Urinary bladder (tissue), 3 donors: ENCODE measurements at regions not wholly inside any gene's neighbourhood (a gene's known extent, or its start where the extent isn't known, plus 50 kb on each side); places are given as distances from the start of the nearest gene placed in this dataset.
"Not testable (repeated sequence)": the region's sequence is repeated elsewhere in the genome, so short reads cannot be mapped to it uniquely, and the experiment has no call there.

ENCODE experiments used
- DNase-seq: peaks from one replicate; pipeline ENCODE4 v3.0.0-alpha.2; 2015; ENCODE audit errors: extremely low spot score
- H3K27ac ChIP-seq: one replicate; pipeline ENCODE4 v1.5.1; 2013; ENCODE audit warnings: low read depth, mild to moderate bottlenecking, moderate library complexity
- H3K36me3 ChIP-seq: one replicate; pipeline ENCODE4 v1.6.1; 2013; ENCODE audit warnings: mild to moderate bottlenecking, moderate library complexity; ENCODE audit not compliant: insufficient read depth
- H3K4me1 ChIP-seq: one replicate; pipeline ENCODE4 v1.6.1; 2013; ENCODE audit warnings: mild to moderate bottlenecking, moderate library complexity; ENCODE audit not compliant: insufficient read depth
- H3K4me3 ChIP-seq: one replicate; pipeline ENCODE4 v1.5.1; 2013; ENCODE audit warnings: low read depth, low read length
- WGBS: extraction: QIAGEN DNeasy Blood & Tissue Kit; methylation state at CpG from one replicate; pipeline ENCODE4 v1.1.7; 2013; 5-methylcytosine and 5-hydroxymethylcytosine counted together
- donor health status: healthy with polysubstance abuse.
- donor health status: healthy.

GRCh38 chr9:106758911-106759310, 104.1 kb upstream of the ZNF462 start:
- Histone ChIP-seq H3K36me3 (no peaks in the 10 kb centered on the region), H3K4me1 (no peaks in the 10 kb centered on the region), H3K27ac (no peak overlapping the region), H3K4me3 (no peak overlapping the region)
- DNase-seq, result no peak
- 78% methylated on average over 1 of the region's 1 CpG for WGBS

GRCh38 chr9:106761493-106761892, 101.5 kb upstream of the ZNF462 start:
- Histone ChIP-seq H3K4me3 (no peak overlapping the region), H3K4me1 (no peaks in the 10 kb centered on the region), H3K36me3 (no peaks in the 10 kb centered on the region), H3K27ac (no peak overlapping the region)
- 53% methylated on average over 2 of the region's 2 CpGs for whole genome bisulfite sequencing
- no peak for DNase-seq

- no peak overlapping the region for H3K4me3 ChIP-seq
- no peak for DNase-seq
- no peaks in the 10 kb centered on the region for H3K36me3 ChIP-seq
- H3K27ac ChIP-seq, result no peak overlapping the region
- no peaks in the 10 kb centered on the region for H3K4me1 ChIP-seq
Measured at GRCh38 chr9:106766616-106767015, 96.3 kb upstream of the ZNF462 start.

GRCh38 chr9:106769331-106769730, 93.6 kb upstream of the ZNF462 start:
- Histone ChIP-seq H3K27ac (no peak overlapping the region), H3K4me1 (no peaks in the 10 kb centered on the region), H3K4me3 (no peak overlapping the region), H3K36me3 (no peaks in the 10 kb centered on the region)
- 74% methylated on average over 7 of the region's 7 CpGs for WGBS
- DNase-seq, result no peak

GRCh38 chr9:106771608-106772007, 91.4 kb upstream of the ZNF462 start:
- H3K4me1 ChIP-seq, result no peaks in the 10 kb centered on the region
- no peak overlapping the region for H3K4me3 ChIP-seq
- 70% methylated on average over 4 of the region's 4 CpGs for WGBS
- DNase-seq, result no peak
- no peak overlapping the region for H3K27ac ChIP-seq
- H3K36me3 ChIP-seq, result no peaks in the 10 kb centered on the region

GRCh38 chr9:106772523-106773290, 90.3 kb upstream of the ZNF462 start:
- H3K36me3 ChIP-seq, result no peaks in the 10 kb centered on the region
- H3K4me3 ChIP-seq, result no peak overlapping the region
- no peaks in the 10 kb centered on the region for H3K4me1 ChIP-seq
- 67% methylated on average over 5 of the region's 5 CpGs for WGBS
- no peak overlapping the region for H3K27ac ChIP-seq
- DNase-seq, result no peak

GRCh38 chr9:106773750-106774149, 89.2 kb upstream of the ZNF462 start:
- Histone ChIP-seq H3K27ac (no peak overlapping the region), H3K36me3 (no peaks in the 10 kb centered on the region), H3K4me1 (no peaks in the 10 kb centered on the region), H3K4me3 (no peak overlapping the region)
- WGBS, result 72% methylated on average over 7 of the region's 7 CpGs
- DNase-seq, result no peak

GRCh38 chr9:106775960-106776359, 87.0 kb upstream of the ZNF462 start:
- DNase-seq, result no peak
- Histone ChIP-seq H3K36me3 (no peaks in the 10 kb centered on the region), H3K4me3 (no peak overlapping the region), H3K4me1 (no peaks in the 10 kb centered on the region), H3K27ac (no peak overlapping the region)
- 88% methylated on average over 3 of the region's 3 CpGs for WGBS

- no peak for DNase-seq
- no peaks in the 10 kb centered on the region for H3K4me1 ChIP-seq
- H3K36me3 ChIP-seq, result no peaks in the 10 kb centered on the region
- no peak overlapping the region for H3K27ac ChIP-seq
- no peak overlapping the region for H3K4me3 ChIP-seq
Measured at GRCh38 chr9:106779796-106780195, 83.2 kb upstream of the ZNF462 start.

- H3K4me1 ChIP-seq, result no peaks in the 10 kb centered on the region
- no peak for DNase-seq
- WGBS, result 93% methylated on average over 1 of the region's 1 CpG
- no peaks in the 10 kb centered on the region for H3K36me3 ChIP-seq
- H3K27ac ChIP-seq, result no peak overlapping the region
- no peak overlapping the region for H3K4me3 ChIP-seq
Measured at GRCh38 chr9:106783121-106783520, 79.8 kb upstream of the ZNF462 start.

GRCh38 chr9:106784076-106784475, 78.9 kb upstream of the ZNF462 start:
- H3K4me3 ChIP-seq, result no peak overlapping the region
- no peak for DNase-seq
- H3K27ac ChIP-seq, result no peak overlapping the region
- H3K36me3 ChIP-seq, result no peaks in the 10 kb centered on the region
- WGBS, result 42% methylated on average over 3 of the region's 3 CpGs
- no peaks in the 10 kb centered on the region for H3K4me1 ChIP-seq

GRCh38 chr9:106785200-106785599, 77.8 kb upstream of the ZNF462 start:
- no peak overlapping the region for H3K4me3 ChIP-seq
- 90% methylated on average over 3 of the region's 3 CpGs for WGBS
- no peak overlapping the region for H3K27ac ChIP-seq
- no peaks in the 10 kb centered on the region for H3K4me1 ChIP-seq
- no peak for DNase-seq
- no peaks in the 10 kb centered on the region for H3K36me3 ChIP-seq

GRCh38 chr9:106788021-106788420, 74.9 kb upstream of the ZNF462 start:
- WGBS, result 37% methylated on average over 2 of the region's 2 CpGs
- not testable (repeated sequence) for H3K27ac ChIP-seq, H3K4me3 ChIP-seq, H3K4me1 ChIP-seq, H3K36me3 ChIP-seq, DNase-seq

GRCh38 chr9:106795031-106795430, 67.9 kb upstream of the ZNF462 start:
- no peaks in the 10 kb centered on the region for H3K36me3 ChIP-seq
- no peaks in the 10 kb centered on the region for H3K4me1 ChIP-seq
- 44% methylated on average over 4 of the region's 4 CpGs for WGBS
- H3K4me3 ChIP-seq, result no peak overlapping the region
- H3K27ac ChIP-seq, result no peak overlapping the region
- DNase-seq, result no peak

GRCh38 chr9:106796771-106797170, 66.2 kb upstream of the ZNF462 start:
- Histone ChIP-seq H3K4me3 (no peak overlapping the region), H3K36me3 (no peaks in the 10 kb centered on the region), H3K4me1 (no peaks in the 10 kb centered on the region), H3K27ac (no peak overlapping the region)
- DNase-seq, result no peak
